Ramos (cell line): ENCODE measurements at regions not wholly inside any gene's neighbourhood (a gene's known extent, or its start where the extent isn't known, plus 50 kb on each side); places are given as distances from the start of the nearest gene placed in this dataset.

Experiments used
- in situ Hi-C: fragments of 300-500 bp; cut with MboI; formaldehyde crosslinking; loops from one replicate; pipeline ENCODE4 v1.14.3; 2022; ENCODE audit warnings: low sequenced_read_pairs; ENCODE audit not compliant: unreplicated experiment

GRCh38 chr12:17818931-17819330, 271.1 kb downstream of the RERGL start:
- in situ Hi-C loops: no loop called here

- in situ Hi-C loops: no loop called here
Observed at GRCh38 chr12:17810399-17810798, 279.6 kb downstream of the RERGL start.

DNA sequence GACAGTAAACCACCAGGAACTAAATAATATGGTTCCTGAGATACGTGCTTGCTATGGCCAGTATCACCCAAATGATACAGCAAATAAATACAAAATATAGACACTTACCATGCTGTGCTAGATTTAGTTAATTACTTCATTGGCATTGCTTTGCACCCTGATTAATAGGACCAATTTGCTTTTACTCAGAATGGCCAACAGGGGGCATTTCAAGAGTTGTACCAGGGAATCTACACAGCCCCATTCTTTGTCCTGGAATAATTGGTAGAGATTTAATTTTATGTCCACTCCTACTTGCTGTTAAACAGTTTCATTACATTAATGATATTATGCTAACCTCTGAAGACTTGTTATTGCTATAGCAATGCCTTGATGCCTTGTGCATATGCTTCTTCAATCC, 280.8 kb downstream of the RERGL start:
- in situ Hi-C loops: no loop called here

- in situ Hi-C loops: no loop called here
Observed at GRCh38 chr12:17802657-17803641, 287.0 kb downstream of the RERGL start.

DNA sequence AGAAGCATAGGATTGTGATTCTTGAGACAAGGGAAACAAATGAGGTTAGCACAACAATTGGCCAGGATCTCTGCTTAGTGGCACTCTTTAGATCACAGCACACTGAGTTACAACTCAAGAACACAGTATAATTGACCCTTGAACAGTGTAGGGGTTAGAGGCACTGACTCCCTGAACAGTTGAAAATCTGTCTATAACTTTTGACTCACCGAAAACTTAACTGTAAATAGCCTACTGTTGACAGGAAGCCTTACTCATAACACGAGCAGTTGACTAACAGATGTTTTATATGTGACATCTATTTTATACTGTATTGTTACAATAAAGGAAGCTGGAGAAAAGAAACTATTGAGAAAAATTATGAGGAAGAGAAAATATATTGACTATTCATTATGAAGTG, 296.1 kb downstream of the RERGL start:
- in situ Hi-C loops: no loop called here

DNA sequence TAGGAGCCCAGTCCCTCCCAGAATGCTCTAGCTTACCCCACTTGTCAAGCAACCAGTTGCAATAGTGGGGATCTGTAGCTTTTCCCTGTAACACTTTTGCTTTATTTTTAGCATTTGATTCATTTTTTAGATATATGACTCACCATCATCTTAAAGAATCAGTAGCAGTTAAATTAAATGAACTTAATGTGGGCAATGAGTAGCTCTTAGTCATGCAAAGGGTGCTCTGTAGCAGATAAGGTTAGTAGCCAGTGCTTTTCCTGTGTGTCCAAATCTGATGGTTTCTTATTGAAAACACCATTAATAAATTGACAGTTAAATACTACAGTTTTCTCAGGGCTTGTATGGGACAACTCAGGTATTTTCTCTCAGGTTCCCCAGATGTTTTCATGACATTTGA, 311.8 kb downstream of the RERGL start:
- in situ Hi-C loops: loop anchor here (5.0 kb wide), 1 partner anchor 89 kb away; no protein-coding TSS in a partner anchor

GRCh38 chr12:17763366-17763765, 326.6 kb downstream of the RERGL start:
- in situ Hi-C loops: no loop called here

DNA sequence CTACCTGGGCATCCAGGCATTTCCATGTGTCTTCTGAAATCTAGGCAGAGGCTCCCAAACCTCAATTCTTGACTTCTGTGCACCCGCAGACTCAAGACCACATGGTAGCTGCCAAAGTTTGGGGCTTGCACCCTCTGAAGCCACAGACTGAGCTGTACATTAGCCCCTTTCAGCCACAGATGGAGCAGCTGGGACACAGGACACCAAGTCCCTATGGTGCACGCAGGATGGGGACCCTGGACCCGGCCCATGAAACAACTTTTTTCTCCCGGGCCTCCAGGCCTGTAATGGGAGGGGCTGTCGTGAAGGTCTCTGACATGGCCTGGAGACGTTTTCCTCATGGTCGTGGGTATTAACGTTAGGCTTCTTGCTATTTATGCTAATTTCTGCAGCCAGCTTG, 330.0 kb downstream of the RERGL start:
- in situ Hi-C loops: no loop called here
